Endodermal cell (in vitro differentiated cells): ENCODE measurements at regions not wholly inside any gene's neighbourhood (a gene's known extent, or its start where the extent isn't known, plus 50 kb on each side); places are given as distances from the start of the nearest gene placed in this dataset.

Source experiments
- DNase-seq: peaks from one replicate; pipeline ENCODE4 v3.0.0-alpha.2; 2017
- H3K27ac ChIP-seq: 2 replicates; pipeline ENCODE4 v1.5.1; 2013; ENCODE audit warnings: mild to moderate bottlenecking, low read depth, low read length, moderate library complexity
- H3K27me3 ChIP-seq: 2 replicates; pipeline ENCODE4 v1.6.1; 2013; ENCODE audit warnings: mild to moderate bottlenecking, low read length, moderate library complexity; ENCODE audit not compliant: insufficient read depth, control insufficient read depth, poor library complexity, severe bottlenecking
- H3K36me3 ChIP-seq: 2 replicates; pipeline ENCODE4 v1.7.0; 2013; ENCODE audit warnings: mild to moderate bottlenecking, low read length, moderate library complexity; ENCODE audit not compliant: control insufficient read depth, insufficient read depth
- H3K4me1 ChIP-seq: one replicate; pipeline ENCODE4 v1.7.0; 2013; ENCODE audit warnings: low read length; ENCODE audit not compliant: control insufficient read depth, insufficient read depth
- H3K4me3 ChIP-seq: 2 replicates; pipeline ENCODE4 v1.5.1; 2013; ENCODE audit warnings: mild to moderate bottlenecking, low read length, moderate library complexity
- H3K9ac ChIP-seq: 2 replicates; pipeline ENCODE4 v1.6.1; 2013; ENCODE audit warnings: mild to moderate bottlenecking, low read length, moderate library complexity; ENCODE audit not compliant: poor library complexity, severe bottlenecking; ENCODE audit errors: extremely low read depth
- H3K9me3 ChIP-seq: 2 replicates; pipeline ENCODE4 v1.6.1; 2013; ENCODE audit warnings: mild to moderate bottlenecking, low read length, moderate library complexity; ENCODE audit not compliant: control insufficient read depth
- H3K27ac Mint-ChIP-seq: 2 replicates; pipeline ENCODE4 v1.8.0; 2020; ENCODE audit warnings: mixed read lengths
- H3K27me3 Mint-ChIP-seq: 2 replicates; pipeline ENCODE4 v1.8.0; 2021; ENCODE audit warnings: mild to moderate bottlenecking, mixed read lengths; ENCODE audit not compliant: insufficient read depth
- H3K36me3 Mint-ChIP-seq: 2 replicates; pipeline ENCODE4 v1.8.0; 2020; ENCODE audit warnings: low read depth, mixed read lengths
- H3K4me1 Mint-ChIP-seq: 2 replicates; pipeline ENCODE4 v1.8.0; 2020; ENCODE audit warnings: mixed read lengths
- H3K4me3 Mint-ChIP-seq: 2 replicates; pipeline ENCODE4 v1.8.0; 2020; ENCODE audit warnings: mild to moderate bottlenecking, moderate library complexity, mixed read lengths
- H3K9me3 Mint-ChIP-seq: 2 replicates; pipeline ENCODE4 v1.8.0; 2020; ENCODE audit warnings: mild to moderate bottlenecking, mixed read lengths
- WGBS, 2 experiments: methylation state at CpG; one replicate each; pipeline versions ENCODE4 v1.1.5 to v1.1.7; 2013; ENCODE audit warnings: missing lambda C conversion rate in 2 of 2, mixed read lengths in 1 of 2; ENCODE audit not compliant: insufficient coverage in 1 of 2, insufficient read length in 1 of 2; 5-methylcytosine and 5-hydroxymethylcytosine counted together
- TF ChIP-seq, protein P1 (sequence below): fragments of 200-600 bp; sonication (generic); conservative IDR thresholded peaks from 2 replicates; pipeline ENCODE4 v1.5.0; 2021; ENCODE audit warnings: antibody characterized with exemption, mild to moderate bottlenecking

DNA sequence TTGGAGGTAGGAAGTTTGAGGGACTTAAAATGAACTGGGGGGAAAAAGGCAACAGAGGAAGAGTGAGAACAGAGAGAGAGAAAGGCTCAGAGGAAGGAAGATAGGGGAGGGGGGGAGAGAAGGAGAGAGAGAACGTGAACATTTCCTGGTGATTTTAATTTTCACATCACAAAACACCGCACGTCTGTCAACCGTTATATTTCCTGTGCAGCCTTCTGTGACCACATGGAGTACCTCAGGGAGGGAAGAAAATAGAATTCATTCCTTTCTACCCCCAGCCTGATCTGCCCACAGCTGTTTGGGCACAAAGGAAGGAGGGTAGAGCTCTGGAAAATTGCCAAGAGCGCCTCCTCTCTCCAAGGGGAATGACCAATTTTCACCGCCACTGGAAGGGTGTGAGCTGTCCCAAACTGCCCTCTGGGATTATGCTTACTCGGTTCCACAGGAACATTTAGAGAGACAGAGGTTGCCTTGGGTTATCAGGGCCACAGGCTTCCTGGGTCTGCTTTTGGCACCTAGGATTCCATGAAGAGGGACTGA lies 135.7 kb upstream of the MAMLD1 start:
- WGBS, 2 experiments, result 90% methylated on average over 6 of the region's 7 CpGs; no CpG with 5 or more reads in 1 of the 2 experiments
- H3K4me3 Mint-ChIP-seq, result no peak overlapping the region
- peaks cover 45% of the 10 kb centered on the region for H3K27me3 Mint-ChIP-seq
- TF ChIP-seq, protein P1, sequence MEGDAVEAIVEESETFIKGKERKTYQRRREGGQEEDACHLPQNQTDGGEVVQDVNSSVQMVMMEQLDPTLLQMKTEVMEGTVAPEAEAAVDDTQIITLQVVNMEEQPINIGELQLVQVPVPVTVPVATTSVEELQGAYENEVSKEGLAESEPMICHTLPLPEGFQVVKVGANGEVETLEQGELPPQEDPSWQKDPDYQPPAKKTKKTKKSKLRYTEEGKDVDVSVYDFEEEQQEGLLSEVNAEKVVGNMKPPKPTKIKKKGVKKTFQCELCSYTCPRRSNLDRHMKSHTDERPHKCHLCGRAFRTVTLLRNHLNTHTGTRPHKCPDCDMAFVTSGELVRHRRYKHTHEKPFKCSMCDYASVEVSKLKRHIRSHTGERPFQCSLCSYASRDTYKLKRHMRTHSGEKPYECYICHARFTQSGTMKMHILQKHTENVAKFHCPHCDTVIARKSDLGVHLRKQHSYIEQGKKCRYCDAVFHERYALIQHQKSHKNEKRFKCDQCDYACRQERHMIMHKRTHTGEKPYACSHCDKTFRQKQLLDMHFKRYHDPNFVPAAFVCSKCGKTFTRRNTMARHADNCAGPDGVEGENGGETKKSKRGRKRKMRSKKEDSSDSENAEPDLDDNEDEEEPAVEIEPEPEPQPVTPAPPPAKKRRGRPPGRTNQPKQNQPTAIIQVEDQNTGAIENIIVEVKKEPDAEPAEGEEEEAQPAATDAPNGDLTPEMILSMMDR, result no peak
- no peak for DNase-seq
- Histone ChIP-seq H3K4me3 (no peak overlapping the region), H3K27ac (no peak overlapping the region), H3K36me3 (no peaks in the 10 kb centered on the region), H3K9ac (no peak overlapping the region), H3K4me1 (no peaks in the 10 kb centered on the region), H3K27me3 (no peaks in the 10 kb centered on the region), H3K9me3 (no peaks in the 10 kb centered on the region)
- peaks cover 57% of the 10 kb centered on the region for H3K9me3 Mint-ChIP-seq
- no peak overlapping the region for H3K27ac Mint-ChIP-seq
- H3K4me1 Mint-ChIP-seq, result peaks cover 7% of the 10 kb centered on the region
- no peaks in the 10 kb centered on the region for H3K36me3 Mint-ChIP-seq

DNA sequence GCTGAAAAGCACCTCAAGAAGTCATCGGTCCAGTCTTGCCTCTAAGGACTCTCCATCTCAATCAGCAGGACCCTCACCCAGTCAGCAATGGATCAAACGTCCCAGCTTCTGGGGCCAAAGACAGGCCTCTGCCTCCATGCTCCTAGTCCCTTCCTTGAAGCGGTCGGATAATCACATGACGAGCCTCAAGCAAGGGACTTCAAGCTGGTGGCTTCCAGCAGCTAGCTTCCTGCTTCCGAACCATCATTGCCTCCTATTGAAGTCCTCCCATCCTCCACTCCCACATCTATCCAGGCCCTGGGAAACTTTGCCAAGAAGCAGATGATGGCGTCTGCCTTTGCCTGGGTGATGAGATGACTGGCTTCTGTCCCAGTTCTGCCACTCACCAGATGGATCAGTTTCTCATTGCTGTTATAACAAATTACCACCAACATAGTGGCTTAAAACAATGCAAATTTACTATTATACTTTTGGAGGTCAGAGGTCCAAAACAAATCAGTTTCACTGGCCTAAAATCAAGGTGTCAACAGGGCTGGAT lies 135.2 kb upstream of the MAMLD1 start:
- 80 to 92% methylated on average over 1 to 7 of the region's 7 CpGs for WGBS, 2 experiments
- TF ChIP-seq, protein P1, result no peak
- no peak overlapping the region for H3K9ac ChIP-seq
- H3K27me3 Mint-ChIP-seq, result peaks cover 41% of the 10 kb centered on the region
- no peak for DNase-seq
- H3K27ac ChIP-seq, result no peak overlapping the region
- peaks cover 7% of the 10 kb centered on the region for H3K4me1 Mint-ChIP-seq
- no peak overlapping the region for H3K27ac Mint-ChIP-seq
- H3K4me3 Mint-ChIP-seq, result no peak overlapping the region
- H3K27me3 ChIP-seq, result no peaks in the 10 kb centered on the region
- H3K36me3 Mint-ChIP-seq, result no peaks in the 10 kb centered on the region
- H3K9me3 Mint-ChIP-seq, result peaks cover 61% of the 10 kb centered on the region
- H3K4me1 ChIP-seq, result no peaks in the 10 kb centered on the region
- no peak overlapping the region for H3K4me3 ChIP-seq
- H3K9me3 ChIP-seq, result no peaks in the 10 kb centered on the region
- H3K36me3 ChIP-seq, result no peaks in the 10 kb centered on the region

DNA sequence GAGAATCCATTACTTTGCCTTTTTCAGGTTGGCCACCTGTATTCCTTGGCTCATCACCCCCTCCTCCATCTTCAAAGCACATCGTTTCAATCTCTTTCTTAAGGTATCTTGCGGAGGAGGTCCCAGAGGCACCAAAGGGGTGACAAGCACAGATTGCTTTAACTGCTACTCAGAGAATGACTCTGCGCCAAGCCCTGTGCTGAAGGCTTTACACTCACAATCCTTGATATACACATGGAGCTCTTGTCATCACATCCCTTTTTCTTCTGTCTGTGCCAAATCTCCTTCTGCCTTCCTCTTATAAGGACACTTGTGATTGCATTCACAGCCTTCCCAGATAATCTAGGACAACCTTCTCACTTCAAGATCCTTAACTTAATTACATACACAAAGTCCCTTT lies 134.7 kb upstream of the MAMLD1 start:
- peaks cover 38% of the 10 kb centered on the region for H3K27me3 Mint-ChIP-seq
- Histone ChIP-seq H3K4me1 (no peaks in the 10 kb centered on the region), H3K27me3 (no peaks in the 10 kb centered on the region), H3K4me3 (no peak overlapping the region), H3K9me3 (no peaks in the 10 kb centered on the region), H3K27ac (no peak overlapping the region), H3K9ac (no peak overlapping the region), H3K36me3 (no peaks in the 10 kb centered on the region)
- H3K36me3 Mint-ChIP-seq, result no peaks in the 10 kb centered on the region
- peaks cover 56% of the 10 kb centered on the region for H3K9me3 Mint-ChIP-seq
- no peak for DNase-seq
- H3K27ac Mint-ChIP-seq, result no peak overlapping the region
- no peak overlapping the region for H3K4me3 Mint-ChIP-seq
- TF ChIP-seq, protein P1, result no peak
- H3K4me1 Mint-ChIP-seq, result peaks cover 7% of the 10 kb centered on the region
- WGBS, 2 experiments, result 91 to 95% methylated on average over 1 to 3 of the region's 3 CpGs
